Kidney glomerular epithelial cell (primary cell): ENCODE measurements at regions not wholly inside any gene's neighbourhood (a gene's known extent, or its start where the extent isn't known, plus 50 kb on each side); places are given as distances from the start of the nearest gene placed in this dataset.

ENCODE experiments used
- DNase-seq: peaks from one replicate; lab custom pipeline; 2025; lab: John Stamatoyannopoulos, UW

GRCh38 chr2:21281791-21282514, 158.2 kb downstream of the TDRD15 start:
- no peak for DNase-seq

GRCh38 chr2:21282515-21282898, 158.7 kb downstream of the TDRD15 start:
- DNase-seq: no peak

- DNase-seq: no peak
Measured at GRCh38 chr2:21288299-21288698, 164.5 kb downstream of the TDRD15 start.

GRCh38 chr2:21288739-21289520, 165.2 kb downstream of the TDRD15 start:
- no peak for DNase-seq

- DNase-seq: no peak
Measured at GRCh38 chr2:21289551-21289950, 165.8 kb downstream of the TDRD15 start.

- DNase-seq: no peak
Measured at GRCh38 chr2:21289989-21290388, 166.2 kb downstream of the TDRD15 start.

- no peak for DNase-seq
Measured at GRCh38 chr2:21291426-21291825, 167.7 kb downstream of the TDRD15 start.

GRCh38 chr2:21294446-21294845, 170.7 kb downstream of the TDRD15 start:
- DNase-seq: no peak

GRCh38 chr2:21299411-21299810, 175.6 kb downstream of the TDRD15 start:
- no peak for DNase-seq

- no peak for DNase-seq
Measured at GRCh38 chr2:21301871-21302455, 178.2 kb downstream of the TDRD15 start.

- no peak for DNase-seq
Measured at GRCh38 chr2:21303876-21304275, 180.1 kb downstream of the TDRD15 start.

GRCh38 chr2:21305581-21305980, 181.8 kb downstream of the TDRD15 start:
- no peak for DNase-seq

GRCh38 chr2:21306235-21306634, 182.5 kb downstream of the TDRD15 start:
- no peak for DNase-seq

- no peak for DNase-seq
Measured at GRCh38 chr2:21307037-21307436, 183.3 kb downstream of the TDRD15 start.

- DNase-seq: no peak
Measured at GRCh38 chr2:21310493-21310892, 186.7 kb downstream of the TDRD15 start.

- no peak for DNase-seq
Measured at GRCh38 chr2:21314322-21314835, 190.6 kb downstream of the TDRD15 start.

GRCh38 chr2:21317131-21317530, 193.4 kb downstream of the TDRD15 start:
- DNase-seq: no peak

GRCh38 chr2:21318263-21318662, 194.5 kb downstream of the TDRD15 start:
- peak; percentile 7 for DNase-seq

- no peak for DNase-seq
Measured at GRCh38 chr2:21326152-21326551, 202.4 kb downstream of the TDRD15 start.

GRCh38 chr2:21328177-21328576, 204.4 kb downstream of the TDRD15 start:
- DNase-seq: no peak

GRCh38 chr2:21330786-21331391, 207.1 kb downstream of the TDRD15 start:
- no peak for DNase-seq

GRCh38 chr2:21331625-21332370, 208.0 kb downstream of the TDRD15 start:
- DNase-seq: no peak
